NAMALWA (cell line): ENCODE measurements at regions not wholly inside any gene's neighbourhood (a gene's known extent, or its start where the extent isn't known, plus 50 kb on each side); places are given as distances from the start of the nearest gene placed in this dataset.
"Not testable (repeated sequence)": the region's sequence is repeated elsewhere in the genome, so short reads cannot be mapped to it uniquely, and the experiment has no call there.

Source experiments
- DNase-seq: peaks from one replicate; pipeline ENCODE4 v3.0.0-alpha.2; 2015; ENCODE audit warnings: low spot score

DNA sequence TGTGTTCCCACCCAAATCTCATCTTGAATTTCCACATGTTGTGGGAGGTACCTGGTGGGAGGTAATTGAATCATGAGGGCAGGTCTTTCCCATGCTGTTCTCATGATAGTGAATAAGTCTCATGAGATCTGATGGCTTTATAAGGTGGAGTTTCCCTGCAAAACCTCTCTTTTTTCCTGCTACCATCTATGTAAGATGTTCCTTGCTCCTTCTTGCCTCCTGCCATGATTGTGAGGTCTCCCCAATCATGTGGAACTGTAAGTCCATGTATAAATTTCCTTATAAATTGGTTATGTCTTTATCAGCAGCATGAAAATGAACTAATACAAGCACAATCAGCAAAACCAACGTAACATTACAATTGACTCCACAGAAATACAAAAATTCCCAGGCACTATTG, 814.8 kb upstream of the CITED2 start:
- DNase-seq, result not testable (repeated sequence)

DNA sequence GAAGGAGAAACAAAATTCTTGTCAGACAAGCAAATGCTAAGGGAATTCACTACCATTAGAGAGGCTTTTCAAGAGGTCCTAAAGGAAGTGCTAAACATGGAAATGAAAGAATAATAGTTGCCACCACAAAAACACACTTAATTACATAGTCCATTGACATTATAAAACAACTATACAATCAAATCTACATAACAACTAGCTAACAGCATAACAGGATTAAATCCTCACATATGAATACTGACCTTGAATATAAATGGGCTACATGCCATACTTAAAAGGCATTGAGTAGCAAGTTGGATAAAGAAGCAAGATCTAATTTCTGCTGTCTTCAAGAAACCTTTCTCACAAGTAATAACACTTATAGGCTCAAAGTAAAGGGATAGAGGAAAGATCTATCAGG, 811.5 kb upstream of the CITED2 start:
- DNase-seq, result no peak

DNA sequence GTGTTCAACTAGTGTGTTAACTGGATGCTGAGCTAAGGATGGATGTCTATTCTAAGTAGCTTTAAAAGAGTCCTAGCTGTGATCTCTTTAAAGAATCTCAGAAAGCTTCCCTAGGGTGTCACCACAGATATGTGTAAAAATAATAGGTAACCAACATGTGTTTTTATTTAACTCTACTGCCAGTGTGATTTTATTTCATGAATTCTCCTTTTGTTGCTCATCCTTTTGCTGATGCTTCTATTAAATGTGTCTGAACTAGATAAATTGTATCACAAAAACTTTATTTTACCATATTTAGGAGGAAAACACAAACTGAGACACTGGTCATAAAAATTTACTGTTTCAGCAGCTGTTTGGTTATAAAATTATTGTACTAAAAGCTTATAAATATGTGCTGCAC, 809.4 kb upstream of the CITED2 start:
- no peak for DNase-seq

DNA sequence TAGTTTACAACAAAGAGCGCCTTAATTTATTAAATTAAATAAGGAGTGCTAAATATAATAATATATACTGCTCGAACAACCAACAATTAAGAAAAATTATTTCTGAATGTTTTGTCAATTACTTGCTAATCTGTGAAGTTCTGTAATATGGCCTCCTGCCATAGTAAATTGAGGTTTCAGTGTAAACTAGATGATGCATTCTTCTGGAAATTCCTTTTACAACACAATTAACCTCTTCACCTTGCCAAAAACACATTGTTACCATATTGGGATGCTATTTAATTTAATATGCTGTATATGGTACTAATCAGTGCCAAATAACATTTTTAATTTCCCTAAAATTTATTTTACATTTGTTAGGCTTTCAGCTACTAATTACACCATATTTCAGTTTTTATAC, 808.4 kb upstream of the CITED2 start:
- DNase-seq, result no peak

DNA sequence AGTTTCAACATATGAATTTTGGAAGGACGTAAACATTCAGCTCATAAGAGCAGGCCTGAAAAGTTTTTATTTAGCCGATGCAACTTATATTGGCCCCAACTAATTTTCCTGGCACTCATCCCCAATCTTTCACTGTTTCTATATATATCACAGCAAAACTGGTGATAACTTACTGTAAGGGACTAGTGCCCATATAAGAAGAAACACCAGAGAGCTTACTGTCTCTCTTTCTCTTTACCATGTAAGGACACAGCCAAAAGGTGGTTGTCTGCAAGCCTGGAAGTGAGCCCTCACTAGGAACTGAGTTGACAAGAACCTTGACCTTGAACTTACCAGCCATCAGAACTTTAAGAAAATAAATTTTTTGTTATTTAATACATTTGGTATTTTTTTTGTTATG, 807.4 kb upstream of the CITED2 start:
- DNase-seq, result no peak

DNA sequence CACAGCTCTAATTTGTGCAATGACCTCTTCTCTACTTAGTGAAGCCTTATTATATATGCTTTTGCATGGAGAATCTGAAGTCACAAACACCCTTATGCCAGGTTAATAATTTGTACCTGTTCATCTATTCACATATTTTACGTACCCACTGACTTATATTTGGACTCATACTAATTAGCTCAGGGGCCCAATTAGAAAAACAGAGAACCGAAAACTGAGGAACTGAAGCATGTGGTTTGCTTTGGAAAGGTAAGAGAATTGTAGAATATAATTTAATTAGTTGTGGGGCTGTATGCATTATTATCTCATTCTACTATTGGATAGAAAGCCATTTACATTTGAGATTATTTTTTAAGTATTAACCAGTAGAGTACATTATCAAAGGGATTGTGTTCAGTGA, 805.9 kb upstream of the CITED2 start:
- no peak for DNase-seq

DNA sequence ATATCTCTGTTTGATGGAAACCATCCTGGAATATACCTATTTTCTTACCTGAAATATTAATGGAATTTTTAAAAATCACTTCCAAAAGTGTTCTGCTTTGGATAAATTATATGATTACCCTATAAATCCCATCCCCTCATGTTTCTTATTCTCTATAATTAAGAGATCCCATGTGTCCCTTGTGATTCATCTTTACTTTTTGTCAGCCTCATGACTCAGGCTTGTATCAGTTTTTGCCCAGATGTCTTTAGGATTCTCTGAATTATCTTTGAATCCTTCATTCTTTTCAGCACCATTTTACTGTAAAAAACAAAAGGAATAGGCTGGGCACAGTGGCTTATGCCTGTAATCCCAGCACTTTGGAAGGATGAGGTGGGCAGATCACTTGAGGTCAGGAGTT, 804.5 kb upstream of the CITED2 start:
- no peak for DNase-seq

DNA sequence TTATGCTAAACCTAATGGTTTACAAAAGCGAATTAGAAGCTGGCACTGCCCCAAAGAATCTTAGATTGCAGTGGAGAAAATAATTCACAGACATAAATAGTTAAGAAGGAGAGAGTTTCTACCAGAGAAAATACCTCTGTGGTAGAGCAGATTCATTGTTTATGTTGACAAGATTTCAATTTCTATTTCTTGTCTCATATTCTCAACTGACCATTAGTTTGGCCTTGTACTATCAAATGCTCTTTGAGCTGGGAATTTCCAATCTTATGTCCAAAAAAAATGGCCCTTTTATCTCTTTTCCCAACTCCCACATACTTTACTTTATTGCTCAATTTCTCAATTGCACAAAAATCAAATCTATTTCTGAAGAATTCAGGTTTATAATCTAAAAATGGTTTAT, 804.1 kb upstream of the CITED2 start:
- DNase-seq, result no peak

DNA sequence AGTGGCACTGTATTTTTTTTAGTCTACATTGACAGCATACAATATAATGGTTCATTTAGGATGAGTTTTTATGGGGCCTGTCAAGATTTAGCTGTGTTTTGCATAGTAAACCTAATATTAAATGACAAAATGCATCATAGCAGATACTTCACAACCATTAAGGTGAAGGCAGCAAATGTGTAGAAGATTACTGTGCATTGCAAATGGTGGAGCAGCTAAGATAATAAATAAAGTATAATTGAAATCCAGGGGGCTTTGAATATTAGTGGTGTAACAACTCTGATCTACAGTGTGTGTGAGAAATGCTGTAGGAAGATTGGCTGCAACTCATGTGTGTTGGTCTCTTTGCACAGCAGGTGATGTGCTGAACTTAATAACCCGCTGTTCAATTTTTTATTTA, 801.9 kb upstream of the CITED2 start:
- DNase-seq, result no peak

DNA sequence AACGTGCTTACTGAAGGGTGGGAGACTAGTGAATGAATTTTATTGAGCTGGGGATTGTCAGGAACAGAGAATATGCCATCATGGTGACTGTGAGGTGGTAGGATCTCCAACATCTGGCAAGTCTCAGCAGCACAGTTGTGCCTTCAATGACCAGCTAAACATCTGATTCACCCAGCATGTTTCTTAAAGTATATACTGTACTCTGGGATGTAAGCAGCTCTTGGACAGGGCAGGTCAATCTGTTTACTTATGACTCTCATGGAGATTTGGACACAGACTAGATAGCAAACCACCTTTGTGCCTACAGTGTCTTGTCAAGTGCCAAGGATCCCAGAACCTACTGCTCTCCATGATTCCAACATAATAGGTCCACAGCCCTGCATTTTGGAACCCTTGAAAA, 801.0 kb upstream of the CITED2 start:
- DNase-seq, result no peak

DNA sequence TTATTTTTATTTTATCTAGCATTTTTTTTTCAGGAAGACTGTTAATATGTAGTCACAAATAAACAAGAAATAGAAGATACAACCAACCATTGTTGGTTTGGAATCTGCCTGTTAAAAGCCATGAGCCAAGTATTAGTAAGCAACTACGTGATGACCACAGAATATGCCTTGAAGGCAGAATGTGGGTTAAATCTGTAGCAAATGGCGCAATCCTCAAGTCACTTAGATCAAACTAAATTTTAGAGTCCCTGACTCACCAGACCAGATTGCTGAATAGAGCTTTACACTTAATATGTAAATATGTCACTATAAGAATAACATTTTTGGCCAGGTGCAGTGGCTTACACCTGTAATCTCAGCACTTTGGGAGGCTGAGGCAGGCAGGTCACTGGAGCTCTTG, 800.1 kb upstream of the CITED2 start:
- no peak for DNase-seq

DNA sequence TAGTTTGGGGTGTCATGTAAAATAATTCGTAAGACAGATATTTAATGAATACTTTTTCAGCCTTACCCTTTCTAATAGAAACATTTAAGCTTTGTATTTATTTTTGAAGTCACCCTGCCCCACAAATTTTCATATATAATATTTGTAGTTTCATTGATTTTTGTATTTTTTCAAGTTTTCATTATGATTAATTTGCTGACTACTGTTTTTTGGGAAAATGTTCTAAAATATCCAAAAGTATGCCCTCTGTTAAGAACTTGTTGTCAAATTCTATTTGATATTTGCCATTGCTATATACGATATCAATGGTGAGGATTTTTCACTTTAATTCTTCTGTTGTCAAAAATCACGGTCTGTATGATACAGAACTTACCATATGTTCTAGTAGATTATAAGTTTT, 793.9 kb upstream of the CITED2 start:
- DNase-seq, result no peak

DNA sequence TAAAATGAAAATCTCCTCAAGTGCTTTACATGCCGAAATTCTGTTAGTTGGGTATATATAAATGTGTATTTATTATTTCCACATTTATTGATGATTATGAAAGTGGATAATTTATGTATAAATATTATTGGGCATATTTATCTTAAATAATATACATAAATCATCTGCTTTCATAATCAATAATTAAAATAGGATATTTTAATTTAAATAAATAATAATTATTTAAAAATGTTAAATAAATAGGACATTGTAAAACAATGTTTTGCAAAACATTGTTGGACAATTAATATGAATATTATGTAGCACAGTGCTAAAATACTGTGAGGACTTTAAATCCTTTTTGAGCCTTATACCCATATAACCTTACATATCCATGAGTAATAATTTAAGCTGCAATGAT, 786.5 kb upstream of the CITED2 start:
- DNase-seq, result no peak

DNA sequence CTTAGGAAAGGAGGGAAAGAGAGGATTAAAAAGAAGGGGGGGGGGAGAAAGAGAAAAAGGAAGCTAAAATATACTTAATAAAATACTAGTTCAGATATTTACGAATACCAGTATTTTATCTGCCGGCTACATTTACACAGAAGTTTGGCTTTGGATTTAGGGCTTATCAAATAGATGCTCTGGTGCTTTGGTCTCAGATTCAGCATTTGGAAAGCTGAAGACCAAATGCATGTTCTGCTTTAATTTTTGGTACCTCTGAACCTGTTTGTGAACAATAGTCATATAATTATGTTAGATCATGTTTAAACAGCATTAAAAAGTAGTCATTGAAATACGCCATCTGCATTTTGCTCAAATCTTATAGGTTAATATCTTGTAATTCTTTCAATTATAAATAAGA, 786.0 kb upstream of the CITED2 start:
- no peak for DNase-seq

DNA sequence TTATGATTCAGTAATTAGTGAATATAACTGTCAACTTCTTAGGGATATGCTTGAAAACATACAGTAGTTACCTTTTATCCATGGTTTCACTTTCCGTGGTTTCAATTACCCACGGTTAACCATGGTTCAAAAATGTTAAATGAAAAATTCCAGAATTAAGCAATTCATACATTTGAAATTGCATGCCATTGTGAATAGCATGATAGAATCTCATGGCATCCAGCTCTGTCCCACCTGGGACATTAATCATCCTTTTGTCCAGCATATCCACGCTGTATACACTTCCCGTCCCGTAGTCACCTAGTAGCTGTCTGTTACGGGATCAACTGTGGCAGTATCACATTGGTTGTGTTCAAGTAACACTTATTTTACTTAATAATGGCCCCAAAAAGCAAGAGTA, 781.7 kb upstream of the CITED2 start:
- no peak for DNase-seq

DNA sequence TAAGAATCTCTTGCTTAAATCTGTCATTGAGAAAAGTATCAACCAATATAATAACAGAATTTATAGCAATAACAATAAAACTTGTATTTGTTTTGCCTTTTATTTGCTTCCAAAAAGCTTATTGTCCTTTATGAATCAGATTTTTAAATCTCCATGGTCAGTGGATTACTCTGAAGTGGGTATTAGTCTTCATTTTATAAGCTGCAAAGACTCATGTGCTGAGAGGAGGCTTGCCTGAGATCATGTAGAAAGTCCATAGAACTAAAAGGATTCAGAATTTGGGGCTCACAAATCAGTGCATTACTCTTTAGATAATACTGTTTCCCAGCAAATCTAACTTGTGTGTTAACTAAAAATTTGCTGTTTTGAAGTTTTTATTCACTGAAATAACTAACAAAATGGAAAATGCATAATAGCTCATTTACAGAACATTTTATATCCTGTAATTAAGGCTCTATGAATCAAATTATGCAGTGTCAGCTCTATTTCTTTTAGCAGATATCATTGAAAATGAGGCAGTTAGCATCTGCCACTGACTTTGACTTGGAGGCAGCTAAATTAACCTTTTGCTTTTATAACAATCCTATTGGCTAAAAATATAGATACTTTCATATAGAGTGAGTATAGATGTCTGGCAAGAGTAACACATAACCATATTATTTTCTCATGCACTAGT, 781.1 kb upstream of the CITED2 start:
- DNase-seq, result no peak

DNA sequence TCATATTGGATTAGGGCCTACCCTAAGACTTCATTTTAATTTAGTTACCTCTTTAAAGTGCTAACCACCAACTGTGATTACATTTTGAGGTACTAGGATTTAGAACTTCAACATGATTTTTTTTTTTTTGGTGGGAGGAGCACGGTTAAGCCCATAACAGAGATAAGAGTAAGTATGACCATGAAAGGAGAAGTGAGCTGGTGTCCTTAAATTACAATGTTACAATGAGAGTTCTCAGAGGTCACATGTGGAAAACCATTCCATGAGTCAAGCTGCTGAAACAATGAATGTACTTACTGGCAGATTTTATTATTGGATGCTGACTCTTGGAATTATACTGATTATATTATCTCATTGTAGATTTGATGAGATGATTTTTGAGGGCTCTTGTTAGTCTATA, 779.3 kb upstream of the CITED2 start:
- no peak for DNase-seq

DNA sequence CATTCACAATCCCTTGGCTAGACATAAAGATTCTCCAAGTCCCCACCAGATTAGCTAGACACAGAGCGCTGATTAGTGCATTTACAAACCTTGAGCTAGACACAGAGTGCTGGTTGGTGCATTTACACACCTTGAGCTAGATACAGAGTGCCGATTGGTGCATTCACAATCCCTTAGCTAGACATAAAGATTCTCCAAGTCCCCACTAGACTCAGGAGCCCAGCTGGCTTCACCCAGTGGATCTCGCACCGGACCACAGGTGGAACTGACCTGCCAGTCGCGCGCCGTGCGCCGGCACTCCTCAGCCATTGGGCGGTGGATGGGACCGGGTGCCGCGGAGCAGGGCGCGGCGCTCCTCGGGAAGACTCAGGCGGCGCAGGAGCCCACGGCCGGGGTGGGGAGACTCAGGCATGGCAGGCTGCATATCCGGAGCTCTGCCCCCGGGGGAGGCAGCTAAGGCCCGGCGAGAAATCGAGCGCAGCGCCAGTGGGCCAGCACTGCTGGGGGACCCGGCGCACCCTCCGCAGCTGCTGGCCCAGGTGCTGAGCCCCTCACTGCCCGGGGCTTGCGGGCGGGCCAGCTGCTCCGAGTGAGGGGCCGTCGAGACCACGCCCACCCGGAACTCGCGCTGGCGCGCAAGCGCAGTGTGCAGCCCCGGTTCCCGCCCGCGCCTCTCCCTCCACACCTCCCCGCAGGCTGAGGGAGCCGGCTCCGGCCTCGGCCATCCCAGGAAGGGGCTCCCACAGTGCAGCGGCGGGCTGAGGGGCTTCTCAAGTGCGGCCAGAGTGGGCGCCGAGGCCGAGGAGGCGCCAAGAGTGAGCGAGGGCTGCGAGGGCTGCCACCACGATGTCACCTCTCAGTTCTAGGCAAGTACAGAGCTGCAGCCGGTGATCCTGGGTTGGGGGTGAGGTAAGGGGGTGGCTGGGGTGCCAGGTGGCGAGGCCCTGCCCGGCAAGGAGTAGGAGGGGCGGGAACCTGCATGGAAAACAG, 773.7 kb upstream of the CITED2 start:
- DNase-seq, result not testable (repeated sequence)

DNA sequence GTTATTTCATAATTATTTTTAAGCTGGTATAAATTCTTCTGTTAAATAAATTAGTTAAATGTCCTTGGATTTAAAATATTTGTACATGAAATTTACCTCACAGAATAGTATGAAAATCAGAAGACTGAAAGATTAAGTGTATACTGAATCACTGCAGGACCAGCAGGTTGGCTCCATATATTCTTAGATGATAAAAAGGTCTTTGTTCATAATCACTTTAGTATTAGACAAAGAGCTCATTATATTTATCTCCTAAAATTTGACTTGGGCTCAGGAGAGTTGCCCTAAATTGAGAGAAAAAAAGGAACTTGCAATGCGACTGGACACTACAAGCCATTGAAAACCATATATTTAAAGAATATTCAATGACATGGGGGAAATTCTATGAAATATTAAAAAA, 766.4 kb upstream of the CITED2 start:
- no peak for DNase-seq

DNA sequence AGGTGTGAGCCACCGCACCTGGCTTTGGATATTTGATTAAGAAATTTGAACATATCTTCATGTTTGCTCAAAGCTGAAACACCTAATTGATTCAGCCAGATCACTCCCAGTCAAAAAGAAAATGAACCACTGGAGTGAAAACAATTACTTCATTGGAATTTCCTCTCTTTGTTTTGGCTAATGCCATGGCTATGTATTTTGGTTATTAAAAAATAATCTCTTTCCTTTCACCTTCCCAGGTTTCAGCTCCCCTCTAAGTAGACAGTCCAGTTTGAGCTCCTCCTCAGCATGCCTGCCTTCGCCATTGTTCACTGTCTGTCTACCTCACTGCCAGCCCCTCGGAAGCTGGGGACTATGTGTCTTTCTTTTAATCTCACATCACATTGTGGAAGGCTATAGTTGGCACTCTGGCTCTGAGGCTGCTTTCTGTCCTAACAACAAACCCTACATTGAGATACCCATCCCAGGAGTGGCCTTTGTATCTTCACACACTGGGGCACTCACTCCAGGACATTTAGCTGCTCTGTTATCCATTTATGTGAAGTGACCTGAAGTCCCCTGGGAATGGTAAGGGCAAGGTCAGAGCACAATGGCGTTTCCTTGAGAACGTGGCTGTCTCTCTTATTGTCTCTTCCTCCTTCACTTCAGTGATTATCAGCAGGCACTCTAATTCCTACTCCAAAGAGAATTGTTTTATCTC, 764.0 kb upstream of the CITED2 start:
- no peak for DNase-seq

DNA sequence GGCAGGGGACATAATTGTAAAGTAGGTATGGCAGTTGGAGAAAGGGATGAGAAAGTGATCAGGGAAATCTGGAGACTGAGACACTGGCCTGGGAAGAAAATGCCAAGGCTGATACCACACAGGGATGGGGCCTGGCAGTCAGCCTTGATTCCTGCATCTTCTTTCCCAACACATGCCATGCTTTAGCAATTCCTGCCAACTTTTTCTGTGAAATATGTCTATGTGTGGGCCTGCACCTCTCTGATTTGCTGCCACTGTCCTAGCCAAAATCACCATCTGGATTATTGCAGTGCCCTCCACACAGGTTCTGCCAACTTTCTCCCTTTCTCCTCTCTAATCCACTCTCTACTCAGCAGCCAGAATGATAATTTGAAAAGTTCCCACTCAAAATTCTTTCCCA, 759.8 kb upstream of the CITED2 start:
- DNase-seq, result no peak

DNA sequence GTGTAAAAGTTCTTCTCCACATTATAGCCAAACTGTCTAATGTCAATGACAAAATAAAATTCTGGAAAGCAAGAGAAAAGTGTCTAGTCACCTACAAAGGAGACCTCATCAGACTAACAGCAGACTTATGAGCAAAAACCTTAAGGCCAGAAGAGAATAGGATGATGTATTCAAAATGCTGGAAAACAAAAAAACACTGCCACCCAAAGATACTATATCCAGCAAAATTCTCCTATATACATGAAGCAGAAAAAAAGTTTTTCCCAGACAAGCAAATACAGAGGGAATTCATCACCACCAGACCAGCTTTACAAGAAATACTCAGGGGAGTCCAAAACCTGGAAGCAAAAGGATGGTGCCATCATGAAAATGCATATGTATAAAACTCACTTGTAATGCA, 755.6 kb upstream of the CITED2 start:
- DNase-seq, result no peak

DNA sequence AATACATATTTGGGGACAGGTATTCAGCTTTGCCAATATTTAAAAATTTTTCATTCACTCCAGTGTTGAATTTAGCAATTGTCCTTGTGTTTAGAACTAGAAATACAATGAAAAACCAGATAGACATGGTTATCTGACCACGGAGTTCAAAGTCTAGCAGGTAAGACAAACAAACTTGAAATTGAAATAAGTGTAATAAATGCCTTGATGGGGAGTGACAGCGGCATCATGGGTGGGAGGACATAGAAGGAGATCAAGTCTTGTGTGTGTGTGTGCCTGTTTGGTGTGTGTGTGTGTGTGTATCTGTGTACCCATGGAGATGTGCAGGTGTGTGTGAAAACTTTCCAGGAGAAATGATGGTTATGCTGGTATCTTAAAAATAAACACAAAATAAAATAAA, 750.0 kb upstream of the CITED2 start:
- DNase-seq, result no peak
